AG04450 (cell line): ENCODE measurements at regions not wholly inside any gene's neighbourhood (a gene's known extent, or its start where the extent isn't known, plus 50 kb on each side); places are given as distances from the start of the nearest gene placed in this dataset.

Experiments
- CTCF ChIA-PET: fragments of 300-600, 350-600 bp; formaldehyde crosslinking; extraction: SDS; loops from one replicate; lab custom pipeline; 2022; ENCODE audit warnings: antibody characterized with exemption, inconsistent platforms; lab: Charles Lee
- POLR2A ChIA-PET: fragments of 350-600 bp; formaldehyde crosslinking; extraction: SDS; loops from one replicate; lab custom pipeline; 2021; ENCODE audit warnings: antibody characterized with exemption, inconsistent platforms; lab: Yijun Ruan, JAX
- DNase-seq: peaks from one replicate; pipeline ENCODE4 v3.0.0-alpha.2; 2011; ENCODE audit warnings: low read depth, low spot score
- H3K27ac ChIP-seq: one replicate; pipeline ENCODE4 v1.5.1; 2012; ENCODE audit warnings: low read depth, low read length, control low read depth
- H3K27me3 ChIP-seq: one replicate; pipeline ENCODE4 v1.6.0; 2012; ENCODE audit warnings: low read length; ENCODE audit not compliant: control insufficient read depth, insufficient read depth
- H3K4me3 ChIP-seq: 2 replicates; pipeline ENCODE4 v1.5.1; 2011; ENCODE audit warnings: mild to moderate bottlenecking, low read depth, low read length, control low read depth
- H3K9me3 ChIP-seq: 2 replicates; pipeline ENCODE4 v1.5.1; 2012; ENCODE audit warnings: low read length; ENCODE audit not compliant: control insufficient read depth, insufficient read depth
- TF ChIP-seq, protein P1 (sequence below): IDR thresholded peaks from 2 replicates; pipeline ENCODE4 v1.5.1; 2011; ENCODE audit warnings: low read depth, low read length, control low read depth, inconsistent platforms

DNA sequence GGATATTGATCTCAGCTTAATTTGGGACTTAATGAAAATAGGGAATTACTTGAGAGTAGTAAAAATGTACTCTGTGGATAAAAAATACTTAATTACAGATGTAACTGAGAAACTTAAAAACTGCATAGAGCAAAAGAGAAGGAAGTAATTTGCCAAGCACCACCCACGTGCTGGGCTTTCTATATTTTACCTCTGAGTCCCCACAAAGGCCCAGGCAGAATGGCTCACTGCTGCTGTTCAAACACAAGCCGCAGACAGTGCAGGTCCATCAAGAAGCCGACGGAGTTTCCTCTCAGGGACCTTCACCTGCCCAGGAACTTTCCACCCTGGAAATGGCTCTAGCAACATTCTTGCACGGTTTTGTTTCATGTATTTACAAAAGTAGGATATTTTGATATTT lies 77.2 kb upstream of the TRPM1 start:
- no peak overlapping the region for H3K4me3 ChIP-seq
- H3K9me3 ChIP-seq: no peaks in the 10 kb centered on the region; the same call in 1 of the 2 replicates
- ChIA-PET CTCF (no interaction called here), POLR2A (no interaction called here)
- no peak overlapping the region for H3K27ac ChIP-seq
- H3K27me3 ChIP-seq: peaks cover 2% of the 10 kb centered on the region
- no peak for DNase-seq
- TF ChIP-seq, protein P1, sequence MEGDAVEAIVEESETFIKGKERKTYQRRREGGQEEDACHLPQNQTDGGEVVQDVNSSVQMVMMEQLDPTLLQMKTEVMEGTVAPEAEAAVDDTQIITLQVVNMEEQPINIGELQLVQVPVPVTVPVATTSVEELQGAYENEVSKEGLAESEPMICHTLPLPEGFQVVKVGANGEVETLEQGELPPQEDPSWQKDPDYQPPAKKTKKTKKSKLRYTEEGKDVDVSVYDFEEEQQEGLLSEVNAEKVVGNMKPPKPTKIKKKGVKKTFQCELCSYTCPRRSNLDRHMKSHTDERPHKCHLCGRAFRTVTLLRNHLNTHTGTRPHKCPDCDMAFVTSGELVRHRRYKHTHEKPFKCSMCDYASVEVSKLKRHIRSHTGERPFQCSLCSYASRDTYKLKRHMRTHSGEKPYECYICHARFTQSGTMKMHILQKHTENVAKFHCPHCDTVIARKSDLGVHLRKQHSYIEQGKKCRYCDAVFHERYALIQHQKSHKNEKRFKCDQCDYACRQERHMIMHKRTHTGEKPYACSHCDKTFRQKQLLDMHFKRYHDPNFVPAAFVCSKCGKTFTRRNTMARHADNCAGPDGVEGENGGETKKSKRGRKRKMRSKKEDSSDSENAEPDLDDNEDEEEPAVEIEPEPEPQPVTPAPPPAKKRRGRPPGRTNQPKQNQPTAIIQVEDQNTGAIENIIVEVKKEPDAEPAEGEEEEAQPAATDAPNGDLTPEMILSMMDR: no peak

DNA sequence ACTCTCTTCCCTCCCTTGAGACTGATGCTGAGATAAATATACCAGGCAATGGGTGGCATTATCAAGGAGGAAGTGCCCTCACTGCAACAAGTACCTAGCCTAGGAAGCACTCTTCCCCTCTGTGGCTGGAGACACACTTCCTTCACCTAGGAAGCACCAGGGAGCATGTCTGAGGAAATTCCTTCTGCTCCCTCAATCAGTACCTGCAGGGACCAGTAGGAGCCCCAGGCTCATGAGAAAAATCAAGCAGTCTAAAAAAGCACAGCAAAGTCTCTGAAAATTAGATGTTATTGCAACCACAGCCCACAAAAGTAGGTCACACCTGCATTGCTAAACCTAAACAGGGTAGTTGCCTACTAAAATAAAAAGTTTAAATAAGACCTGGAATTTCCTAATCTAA lies 78.2 kb upstream of the TRPM1 start:
- CTCF ChIA-PET: no interaction called here

DNA sequence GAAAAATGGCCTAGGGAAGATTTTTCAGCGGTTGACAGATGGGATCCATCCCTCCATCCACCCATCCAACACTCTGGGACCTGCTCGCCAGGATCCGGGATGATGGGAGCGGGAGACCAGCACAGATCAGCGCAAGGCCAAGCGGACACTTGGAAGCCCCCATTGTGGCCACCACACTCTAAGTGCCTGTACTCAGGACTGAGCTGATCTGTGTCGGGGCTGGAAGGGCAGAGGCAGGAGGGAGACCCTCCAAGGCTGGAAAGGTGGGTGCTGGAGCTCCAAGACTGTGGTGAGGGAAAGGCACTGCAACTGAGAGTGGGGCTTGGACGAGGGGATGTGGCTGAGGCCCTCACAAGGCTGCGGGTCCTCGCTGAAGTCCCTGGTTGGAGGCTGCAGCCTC lies 91.8 kb upstream of the TRPM1 start:
- DNase-seq: no peak
- no peaks in the 10 kb centered on the region for H3K27me3 ChIP-seq
- H3K9me3 ChIP-seq: no peaks in the 10 kb centered on the region
- POLR2A ChIA-PET: no interaction called here
- CTCF ChIA-PET: interaction anchor here (0.5 kb wide), 1 partner anchor 1209 kb away, joined by 4 read pairs; no protein-coding TSS in a partner anchor
- no peak overlapping the region for H3K4me3 ChIP-seq
- H3K27ac ChIP-seq: no peak overlapping the region
- TF ChIP-seq, protein P1: no peak

More for the DNA sequence above, 78.2 kb upstream of the TRPM1 start:
- peaks cover 2% of the 10 kb centered on the region for H3K27me3 ChIP-seq
- TF ChIP-seq, protein P1: 0 out of 2 replicates have a peak, but pooled peaks have one; percentile 11
- no peak for DNase-seq
- POLR2A ChIA-PET: no interaction called here
- no peak overlapping the region for H3K27ac ChIP-seq
- H3K4me3 ChIP-seq: no peak overlapping the region
- H3K9me3 ChIP-seq: no peaks in the 10 kb centered on the region; the same call in 1 of the 2 replicates

DNA sequence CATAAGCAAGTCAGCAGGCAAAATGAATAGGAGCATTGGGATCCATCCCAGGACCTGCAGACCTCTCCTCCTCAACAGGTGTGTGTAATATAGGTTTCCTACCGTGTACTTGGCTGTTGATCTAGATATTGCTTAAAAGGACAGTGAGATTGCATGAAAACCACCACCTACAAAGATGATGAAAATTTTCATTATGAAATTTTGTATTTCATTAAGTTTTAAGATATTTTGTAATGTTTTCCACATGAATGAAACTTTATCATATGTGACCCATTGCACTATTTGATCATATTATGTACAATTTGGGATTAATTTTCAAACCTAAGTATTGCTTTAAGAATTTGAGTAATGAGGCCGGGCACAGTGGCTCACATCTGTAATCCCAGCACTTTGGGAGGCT lies 94.3 kb upstream of the TRPM1 start:
- Histone ChIP-seq H3K27ac (no peak overlapping the region), H3K27me3 (peaks cover 2% of the 10 kb centered on the region), H3K9me3 (no peaks in the 10 kb centered on the region), H3K4me3 (no peak overlapping the region)
- ChIA-PET POLR2A (no interaction called here), CTCF (no interaction called here)
- DNase-seq: no peak
- TF ChIP-seq, protein P1: no peak

DNA sequence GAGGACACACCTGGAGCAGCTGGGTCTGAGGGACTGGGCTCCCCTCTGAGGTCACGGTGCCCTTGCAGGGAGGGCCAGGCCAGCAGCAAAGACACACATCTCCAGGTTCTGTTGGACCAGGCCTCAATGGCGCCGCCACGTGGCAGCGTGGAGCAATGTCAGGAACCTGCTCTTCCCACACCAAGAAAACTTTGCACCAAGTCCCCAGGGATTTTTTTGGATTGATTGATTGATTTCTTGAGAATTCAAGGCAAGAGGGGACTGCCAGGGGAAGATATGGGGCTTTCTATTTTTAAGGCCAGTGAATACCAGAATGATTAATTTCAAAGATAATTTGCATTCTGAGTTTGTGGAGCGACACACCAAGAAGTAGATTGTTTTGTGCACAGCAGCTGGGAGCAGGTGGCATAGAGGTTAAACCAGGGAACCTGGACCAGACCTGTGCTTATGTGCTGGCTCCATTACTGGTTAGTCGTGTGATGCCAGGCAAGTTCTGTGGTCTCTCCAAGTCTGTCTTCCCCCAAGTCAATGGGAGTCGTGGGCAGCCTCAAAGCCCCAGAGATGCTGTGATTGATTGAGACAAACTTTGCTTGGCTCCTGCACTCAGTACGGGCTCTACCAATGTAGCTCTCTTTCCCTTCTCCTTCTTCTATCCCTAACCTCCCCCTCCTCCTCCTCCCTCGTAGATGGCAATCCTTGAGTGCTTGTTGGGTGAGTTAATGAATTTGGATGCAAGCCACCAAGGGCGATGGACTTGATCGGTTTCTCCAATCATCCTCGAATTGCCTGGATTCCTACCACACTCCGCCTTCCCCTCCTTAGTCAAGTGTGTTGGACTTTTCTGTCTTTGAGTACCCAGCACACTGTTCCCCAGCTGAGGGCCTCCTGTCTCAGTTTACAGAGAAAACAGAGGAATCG lies 96.2 kb upstream of the TRPM1 start:
- Histone ChIP-seq H3K4me3 (no peak overlapping the region), H3K27ac (no peak overlapping the region), H3K9me3 (no peaks in the 10 kb centered on the region), H3K27me3 (peaks cover 2% of the 10 kb centered on the region)
- TF ChIP-seq, protein P1: peak; percentile 51
- ChIA-PET CTCF (interaction anchor here (1.2 kb wide), 1 partner anchor 291 kb away, joined by 5 read pairs; no protein-coding TSS in a partner anchor), POLR2A (no interaction called here)
- DNase-seq: no peak
